ENCODE measurements at regions not wholly inside any gene's neighbourhood (a gene's known extent, or its start where the extent isn't known, plus 50 kb on each side); places are given as distances from the start of the nearest gene placed in this dataset.

DNA sequence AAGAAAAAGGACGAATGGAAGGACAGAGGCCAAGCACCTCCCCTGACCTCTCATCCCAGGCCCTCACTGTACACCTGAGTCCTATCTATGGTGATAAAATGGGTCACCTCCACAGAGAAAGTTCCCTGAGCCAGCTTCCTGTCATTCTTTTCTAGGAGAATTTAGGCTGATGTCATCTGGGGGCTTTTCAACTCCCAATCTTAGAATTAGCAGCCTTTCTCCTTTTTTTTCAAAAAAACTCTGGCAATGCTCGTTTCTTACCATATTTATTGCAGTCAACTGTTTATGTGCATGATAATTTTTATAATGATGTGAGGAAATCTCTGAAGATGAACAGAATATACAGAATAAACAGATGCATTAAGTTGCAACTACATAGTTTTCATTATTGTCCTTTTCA, 177.6 kb downstream of the SNAPC1 start:
- Histone ChIP-seq H3K4me3 (ENCODE audit: low read depth, low read length) (no peak overlapping the region), H3K27me3 (ENCODE audit: control insufficient read depth, insufficient read depth, low read length) (no peaks in the 10 kb centered on the region), H3K36me3 (ENCODE audit: control insufficient read depth, insufficient read depth, low read length) (no peaks in the 10 kb centered on the region)
- POLR2A ChIA-PET = no interaction called here
- no peak for DNase-seq (ENCODE audit: low read depth)
- CTCF ChIA-PET = interaction anchor here (1.2 kb wide), 1 partner anchor 16 kb away, joined by 3 read pairs; no protein-coding TSS in a partner anchor
- TF ChIP-seq, protein P1, sequence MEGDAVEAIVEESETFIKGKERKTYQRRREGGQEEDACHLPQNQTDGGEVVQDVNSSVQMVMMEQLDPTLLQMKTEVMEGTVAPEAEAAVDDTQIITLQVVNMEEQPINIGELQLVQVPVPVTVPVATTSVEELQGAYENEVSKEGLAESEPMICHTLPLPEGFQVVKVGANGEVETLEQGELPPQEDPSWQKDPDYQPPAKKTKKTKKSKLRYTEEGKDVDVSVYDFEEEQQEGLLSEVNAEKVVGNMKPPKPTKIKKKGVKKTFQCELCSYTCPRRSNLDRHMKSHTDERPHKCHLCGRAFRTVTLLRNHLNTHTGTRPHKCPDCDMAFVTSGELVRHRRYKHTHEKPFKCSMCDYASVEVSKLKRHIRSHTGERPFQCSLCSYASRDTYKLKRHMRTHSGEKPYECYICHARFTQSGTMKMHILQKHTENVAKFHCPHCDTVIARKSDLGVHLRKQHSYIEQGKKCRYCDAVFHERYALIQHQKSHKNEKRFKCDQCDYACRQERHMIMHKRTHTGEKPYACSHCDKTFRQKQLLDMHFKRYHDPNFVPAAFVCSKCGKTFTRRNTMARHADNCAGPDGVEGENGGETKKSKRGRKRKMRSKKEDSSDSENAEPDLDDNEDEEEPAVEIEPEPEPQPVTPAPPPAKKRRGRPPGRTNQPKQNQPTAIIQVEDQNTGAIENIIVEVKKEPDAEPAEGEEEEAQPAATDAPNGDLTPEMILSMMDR (IDR thresholded peaks at IDR 0.05; ENCODE audit: insufficient read depth, low read depth, low read length) = no peak

DNA sequence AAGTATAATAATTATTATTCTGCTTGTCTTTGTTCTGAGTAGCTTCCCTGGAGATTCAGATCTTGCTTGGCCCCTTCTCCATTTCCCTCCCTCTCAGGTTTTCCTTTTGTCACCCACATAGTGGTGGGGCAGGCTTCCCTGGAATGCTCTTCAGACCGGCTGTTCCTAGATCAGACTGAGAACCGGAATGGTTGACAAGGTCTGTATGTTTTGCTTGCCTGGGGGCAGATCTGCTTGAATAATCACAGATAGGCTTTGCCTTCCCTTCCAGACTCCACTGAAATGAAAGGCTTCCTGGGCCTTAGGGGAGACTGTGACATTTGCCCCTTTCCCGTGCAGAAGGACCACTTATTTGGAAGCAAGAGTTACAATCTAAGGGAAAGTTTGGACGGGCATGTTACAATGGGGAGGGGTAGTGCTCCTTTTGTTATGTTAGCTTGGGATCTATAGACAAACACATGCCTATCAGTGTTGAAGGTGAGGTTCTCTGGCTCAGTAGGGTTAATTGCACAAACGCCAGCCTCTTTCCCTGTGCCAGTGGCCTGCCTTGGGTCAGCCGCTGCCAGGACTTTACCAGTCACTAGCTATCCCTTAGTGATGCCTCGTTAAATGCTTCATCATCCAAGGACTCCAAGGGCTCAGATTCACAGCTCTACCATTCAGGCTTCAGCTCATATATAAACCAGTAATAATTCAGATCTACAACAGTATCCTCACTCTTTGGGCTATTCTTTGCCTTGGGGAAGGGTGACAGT, 178.6 kb downstream of the SNAPC1 start:
- TF ChIP-seq, protein P1 (IDR thresholded peaks at IDR 0.05; ENCODE audit: insufficient read depth, low read depth, low read length) = no peak
- ChIA-PET CTCF (no interaction called here), POLR2A (no interaction called here)
- no peak for DNase-seq (ENCODE audit: low read depth)
- no peaks in the 10 kb centered on the region for H3K36me3 ChIP-seq (ENCODE audit: control insufficient read depth, insufficient read depth, low read length)
- H3K27me3 ChIP-seq (ENCODE audit: control insufficient read depth, insufficient read depth, low read length) = no peaks in the 10 kb centered on the region
- no peak overlapping the region for H3K4me3 ChIP-seq (ENCODE audit: low read depth, low read length)

DNA sequence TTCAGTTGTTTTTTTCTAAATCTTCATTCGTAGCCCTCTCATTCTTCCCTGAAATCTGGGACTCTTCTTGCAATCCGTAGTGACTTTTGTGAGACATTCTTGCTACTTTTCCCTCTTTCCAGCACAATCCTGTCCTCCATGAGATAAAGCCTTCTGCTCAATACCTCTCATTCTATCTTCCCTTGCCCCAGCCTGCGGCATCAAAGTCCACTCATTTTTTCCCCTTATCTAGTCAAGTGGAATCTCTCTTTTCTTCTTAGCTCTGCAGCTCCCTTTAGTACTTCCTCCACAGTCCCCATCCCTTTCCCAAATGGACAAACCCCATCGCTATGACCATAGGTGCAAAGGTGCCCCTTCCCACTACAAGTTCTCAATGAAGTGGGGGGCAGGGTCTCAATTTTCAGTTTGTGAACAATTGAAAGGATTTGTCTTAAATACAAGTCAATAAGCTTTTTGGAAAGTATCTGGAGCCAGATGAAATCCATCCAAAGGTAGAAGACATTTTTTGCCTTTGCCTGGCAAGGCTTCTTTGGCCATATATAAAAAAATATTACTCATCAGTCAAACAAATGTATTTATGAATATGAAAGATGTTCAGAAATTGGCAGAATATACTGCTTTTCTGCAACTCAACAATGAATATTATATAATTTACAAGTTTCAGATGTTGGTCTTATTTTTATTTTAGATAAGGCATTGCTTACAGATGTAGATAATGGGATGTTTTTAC, 179.4 kb downstream of the SNAPC1 start:
- TF ChIP-seq, protein P1 (IDR thresholded peaks at IDR 0.05; ENCODE audit: insufficient read depth, low read depth, low read length) = no peak
- no peaks in the 10 kb centered on the region for H3K27me3 ChIP-seq (ENCODE audit: control insufficient read depth, insufficient read depth, low read length)
- ChIA-PET CTCF (interaction anchor here (0.9 kb wide), 1 partner anchor 9 kb away, joined by 4 read pairs; no protein-coding TSS in a partner anchor), POLR2A (no interaction called here)
- no peak for DNase-seq (ENCODE audit: low read depth)
- H3K36me3 ChIP-seq (ENCODE audit: control insufficient read depth, insufficient read depth, low read length) = no peaks in the 10 kb centered on the region
- H3K4me3 ChIP-seq (ENCODE audit: low read depth, low read length) = no peak overlapping the region

DNA sequence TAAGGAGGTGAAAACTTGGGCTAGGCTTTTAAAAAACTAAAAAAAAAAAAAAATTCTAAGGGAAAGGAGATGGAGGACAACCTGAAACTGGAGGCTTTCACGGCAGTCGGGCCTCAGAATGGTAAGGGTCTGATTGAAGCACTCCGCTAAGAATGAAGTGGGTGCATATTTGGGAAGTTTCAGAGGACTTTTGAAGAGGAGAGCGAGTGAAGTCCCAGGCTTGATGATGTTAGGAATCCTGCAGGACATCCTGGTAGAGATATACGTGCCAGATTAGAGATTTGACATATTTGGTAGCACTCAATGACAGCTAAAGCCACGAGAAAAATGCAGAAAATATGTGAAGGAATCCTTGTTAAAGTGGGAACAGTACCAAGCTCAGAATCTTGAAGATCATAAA, 186.2 kb downstream of the SNAPC1 start:
- Histone ChIP-seq H3K36me3 (ENCODE audit: control insufficient read depth, insufficient read depth, low read length) (no peaks in the 10 kb centered on the region), H3K27me3 (ENCODE audit: control insufficient read depth, insufficient read depth, low read length) (no peaks in the 10 kb centered on the region), H3K4me3 (ENCODE audit: low read depth, low read length) (no peak overlapping the region)
- TF ChIP-seq, protein P1 (IDR thresholded peaks at IDR 0.05; ENCODE audit: insufficient read depth, low read depth, low read length) = no peak
- DNase-seq (ENCODE audit: low read depth) = no peak
- ChIA-PET POLR2A (no interaction called here), CTCF (interaction anchor here (0.9 to 1.5 kb wide), 2 partner anchors 17 to 20 kb away, joined by 3 to 5 read pairs; no protein-coding TSS in a partner anchor)

DNA sequence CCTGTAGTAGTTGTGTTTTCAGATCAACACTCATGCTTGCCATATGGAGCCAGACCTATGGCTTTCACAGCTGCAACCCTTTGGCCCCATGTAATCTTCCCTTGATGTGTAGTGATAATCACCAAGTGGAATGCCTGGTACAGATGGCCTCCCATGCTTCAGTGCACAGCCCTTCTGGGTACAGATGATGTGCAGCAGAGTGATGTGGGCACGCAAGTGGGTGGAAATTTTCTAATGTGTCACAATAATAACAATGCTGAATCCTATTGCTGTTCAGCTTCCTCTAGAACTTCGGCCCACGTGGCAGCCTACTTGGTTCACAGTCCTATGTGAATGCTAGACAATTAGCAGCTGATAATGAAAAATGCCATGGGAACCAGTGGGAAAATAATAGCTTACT, 188.1 kb downstream of the SNAPC1 start:
- Histone ChIP-seq H3K4me3 (ENCODE audit: low read depth, low read length) (no peak overlapping the region), H3K27me3 (ENCODE audit: control insufficient read depth, insufficient read depth, low read length) (no peaks in the 10 kb centered on the region), H3K36me3 (ENCODE audit: control insufficient read depth, insufficient read depth, low read length) (no peaks in the 10 kb centered on the region)
- no peak for DNase-seq (ENCODE audit: low read depth)
- CTCF ChIA-PET = interaction anchor here (0.9 to 1.1 kb wide), 2 partner anchors 17 to 167 kb away, joined by 3 read pairs; no protein-coding TSS in a partner anchor
- POLR2A ChIA-PET = no interaction called here
- TF ChIP-seq, protein P1 (IDR thresholded peaks at IDR 0.05; ENCODE audit: insufficient read depth, low read depth, low read length) = no peak

All from BJ (cell line).